ENCODE measurements at regions not wholly inside any gene's neighbourhood (a gene's known extent, or its start where the extent isn't known, plus 50 kb on each side); places are given as distances from the start of the nearest gene placed in this dataset.

DNA sequence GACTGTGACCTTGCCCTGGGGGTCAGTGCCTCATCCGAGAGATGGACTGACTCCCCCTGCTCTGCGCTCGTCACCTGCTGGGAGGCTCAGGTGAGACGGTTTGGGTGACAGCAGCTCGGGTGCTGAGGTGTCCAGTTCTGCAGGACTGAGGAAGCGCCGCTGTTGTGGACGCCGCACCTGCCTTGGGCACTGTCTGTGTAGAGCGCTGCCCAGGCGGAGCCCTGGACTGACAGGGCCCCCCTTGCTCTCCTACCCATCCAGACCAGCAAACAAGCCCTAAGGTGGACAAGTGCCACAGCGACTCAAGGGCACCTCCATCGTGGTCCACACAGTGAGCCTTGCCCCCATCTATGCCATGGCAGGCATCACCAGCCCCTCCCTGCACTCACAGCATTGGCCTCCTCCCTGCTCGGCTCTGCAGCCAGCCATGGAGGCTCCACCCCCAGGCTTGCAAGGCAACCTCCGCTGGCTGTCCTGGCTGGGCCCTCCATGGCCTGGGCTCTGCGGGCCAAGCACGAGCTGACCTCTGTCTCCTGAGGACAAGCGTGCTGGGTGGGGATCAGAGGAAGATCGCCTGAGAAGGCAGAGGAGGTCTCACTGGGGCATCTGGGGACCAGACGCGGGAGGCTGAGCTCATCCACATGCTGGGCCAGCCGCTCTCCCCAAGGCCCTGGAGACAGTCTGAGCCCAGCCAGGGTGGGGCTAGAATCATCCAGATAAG lies 87.1 kb upstream of the COL5A1 start:
- TF ChIP-seq POLR2A (IDR thresholded peaks at IDR 0.05; ENCODE audit: low read depth, low read length) (no peak), POLR2AphosphoS5 (IDR thresholded peaks at IDR 0.05; ENCODE audit: low read depth, low read length) (no peak), SPI1 (IDR thresholded peaks at IDR 0.05; ENCODE audit: low read depth, low read length) (no peak), TAF1 (IDR thresholded peaks at IDR 0.05; ENCODE audit: low read depth, low read length) (no peak)

All from GM12891 (cell line).